ENCODE measurements at regions not wholly inside any gene's neighbourhood (a gene's known extent, or its start where the extent isn't known, plus 50 kb on each side); places are given as distances from the start of the nearest gene placed in this dataset.

- no peaks in the 10 kb centered on the region for H4K20me1 ChIP-seq (ENCODE audit: insufficient read depth, low read length)
- Mint-ChIP-seq H3K4me3 (no peak overlapping the region), H3K4me1 (no peaks in the 10 kb centered on the region), H3K27ac (no peak overlapping the region), H3K9me3 (peaks cover 0 to 5% (median 2%) of the 10 kb centered on the region in 7 donors), H3K27me3 (ENCODE audit: low read depth in 3 of 3) (no peaks in the 10 kb centered on the region), H3K36me3 (no peaks in the 10 kb centered on the region)
- no peaks in the 10 kb centered on the region for H3K79me2 ChIP-seq (ENCODE audit: insufficient read depth, low read length)
- H3K4me2 ChIP-seq (replicated peaks; ENCODE audit: extremely low read depth, low read length, poor library complexity, severe bottlenecking), result no peak overlapping the region
- H3K27me3 ChIP-seq (ENCODE audit: control insufficient read depth in 2 of 2, insufficient read depth in 2 of 2, low read length in 2 of 2), result no peaks in the 10 kb centered on the region
- no peak overlapping the region for H3K27ac ChIP-seq (ENCODE audit: low read depth in 1 of 2, low read length in 2 of 2)
- TF ChIP-seq CTCF (IDR thresholded peaks at IDR 0.05), result no peak
- no peaks in the 10 kb centered on the region for H3K36me3 ChIP-seq (replicated peaks in 1 of 2; ENCODE audit: control insufficient read depth in 1 of 2, insufficient read depth in 2 of 2, low read length in 2 of 2)
- peaks cover 3 to 6% of the 10 kb centered on the region in 2 donors for H3K9me3 ChIP-seq (replicated peaks in 1 of 2; ENCODE audit: control insufficient read depth in 1 of 2, insufficient read depth in 1 of 2, low read length in 2 of 2)
- H3K4me1 ChIP-seq (ENCODE audit: control insufficient read depth in 1 of 2, insufficient read depth in 2 of 2, low read length in 2 of 2), result no peaks in the 10 kb centered on the region
- no peak overlapping the region for H3K4me3 ChIP-seq (replicated peaks in 1 of 3; ENCODE audit: low read depth in 2 of 3, low read length in 3 of 3)
- H3K9ac ChIP-seq (ENCODE audit: insufficient read depth, low read length, poor library complexity, severe bottlenecking), result no peak overlapping the region
- intact Hi-C loops (cut with micrococcal nuclease), result no loop called here
- no peak overlapping the region for H2AFZ ChIP-seq (ENCODE audit: insufficient read depth, low read depth, low read length, poor library complexity, severe bottlenecking)
- no peak for DNase-seq
- no CpG with 5 or more reads among the region's 1 CpG for WGBS (ENCODE audit: insufficient coverage)
Observed at GRCh38 chr3:95810462-95810861, 1003.9 kb upstream of the EPHA6 start.

GRCh38 chr3:95813244-95813643 is 1001.1 kb upstream of the EPHA6 start:
- Mint-ChIP-seq H3K9me3 (peaks cover 2 to 5% (median 3%) of the 10 kb centered on the region in 7 donors), H3K27ac (no peak overlapping the region), H3K4me1 (no peaks in the 10 kb centered on the region), H3K27me3 (ENCODE audit: low read depth in 3 of 3) (no peaks in the 10 kb centered on the region), H3K36me3 (no peaks in the 10 kb centered on the region), H3K4me3 (no peak overlapping the region)
- Histone ChIP-seq H3K4me2 (replicated peaks; ENCODE audit: extremely low read depth, low read length, poor library complexity, severe bottlenecking) (no peak overlapping the region), H3K4me3 (replicated peaks in 1 of 3; ENCODE audit: low read depth in 2 of 3, low read length in 3 of 3) (no peak overlapping the region), H3K4me1 (ENCODE audit: control insufficient read depth in 1 of 2, insufficient read depth in 2 of 2, low read length in 2 of 2) (no peaks in the 10 kb centered on the region), H3K9me3 (replicated peaks in 1 of 2; ENCODE audit: control insufficient read depth in 1 of 2, insufficient read depth in 1 of 2, low read length in 2 of 2) (peaks cover 0 to 3% of the 10 kb centered on the region in 2 donors), H4K20me1 (ENCODE audit: insufficient read depth, low read length) (no peaks in the 10 kb centered on the region), H3K79me2 (ENCODE audit: insufficient read depth, low read length) (no peaks in the 10 kb centered on the region), H3K27me3 (ENCODE audit: control insufficient read depth in 2 of 2, insufficient read depth in 2 of 2, low read length in 2 of 2) (no peaks in the 10 kb centered on the region), H3K27ac (ENCODE audit: low read depth in 1 of 2, low read length in 2 of 2) (no peak overlapping the region), H3K36me3 (replicated peaks in 1 of 2; ENCODE audit: control insufficient read depth in 1 of 2, insufficient read depth in 2 of 2, low read length in 2 of 2) (no peaks in the 10 kb centered on the region), H3K9ac (ENCODE audit: insufficient read depth, low read length, poor library complexity, severe bottlenecking) (no peak overlapping the region), H2AFZ (ENCODE audit: insufficient read depth, low read depth, low read length, poor library complexity, severe bottlenecking) (no peak overlapping the region)
- 25% methylated on average over 1 of the region's 2 CpGs for WGBS (ENCODE audit: insufficient coverage)
- no peak for DNase-seq
- TF ChIP-seq CTCF (IDR thresholded peaks at IDR 0.05), result no peak
- intact Hi-C loops (cut with micrococcal nuclease), result no loop called here

All from CD14-positive monocyte (primary cell).